SK-N-SH (cell line): ENCODE measurements at regions not wholly inside any gene's neighbourhood (a gene's known extent, or its start where the extent isn't known, plus 50 kb on each side); places are given as distances from the start of the nearest gene placed in this dataset.

Source experiments
- CTCF ChIA-PET: fragments of 300-600, 350-600 bp; formaldehyde crosslinking; extraction: SDS; loops from one replicate; lab custom pipeline; 2021; lab: Yijun Ruan, JAX
- POLR2A ChIA-PET: fragments of 350-600 bp; sonication (Branson Sonifier 250); formaldehyde crosslinking; extraction: SDS; loops from one replicate; lab custom pipeline; 2020; ENCODE audit warnings: antibody characterized with exemption, inconsistent platforms; lab: Yijun Ruan, JAX
- DNase-seq: peaks from one replicate; pipeline ENCODE4 v3.0.0; 2012
- H2AFZ ChIP-seq: fragments of 200-600 bp; sonication (generic); 2 replicates; pipeline ENCODE4 v1.8.1; 2016; ENCODE audit warnings: antibody characterized with exemption, mild to moderate bottlenecking, low read depth
- H3F3A ChIP-seq: fragments of 200-600 bp; sonication (generic); replicated peaks from 2 replicates; pipeline ENCODE3; 2016; ENCODE audit warnings: antibody characterized with exemption, mild to moderate bottlenecking; ENCODE audit not compliant: insufficient read depth
- H3K27ac ChIP-seq, 2 experiments: fragments of 200-500 bp in 1 of 2; fragments of 200-600 bp in 1 of 2; sonication (Bioruptor generic) in 1 of 2; sonication (generic), shearing (Covaris generic) in 1 of 2; 2 replicates each; pipeline versions ENCODE4 v1.5.1 to v1.6.1; 2014 to 2016; ENCODE audit warnings: low read depth in 2 of 2, inconsistent platforms in 1 of 2, low read length in 1 of 2, mild to moderate bottlenecking in 1 of 2, mixed read lengths in 1 of 2
- H3K27me3 ChIP-seq: fragments of 200-600 bp; sonication (generic), shearing (Covaris generic); 2 replicates; pipeline ENCODE4 v1.6.1; 2016; ENCODE audit warnings: mixed run types; ENCODE audit not compliant: insufficient read depth
- H3K36me3 ChIP-seq, 2 experiments: fragments of 200-500 bp in 1 of 2; fragments of 200-600 bp in 1 of 2; sonication (Bioruptor generic) in 1 of 2; sonication (generic) in 1 of 2; replicated peaks in 1 of 2; 2 replicates each; pipeline versions ENCODE3 to v1.5.1; 2014 to 2016; ENCODE audit warnings: low read length in 1 of 2, mild to moderate bottlenecking in 1 of 2; ENCODE audit not compliant: insufficient read depth in 2 of 2, control insufficient read depth in 1 of 2
- H3K4me1 ChIP-seq, 2 experiments: fragments of 200-500 bp in 1 of 2; fragments of 200-600 bp in 1 of 2; sonication (Bioruptor generic) in 1 of 2; sonication (generic), shearing (Covaris generic) in 1 of 2; 2 replicates each; pipeline versions ENCODE4 v1.5.1 to v1.6.1; 2014 to 2016; ENCODE audit warnings: low read depth in 1 of 2, low read length in 1 of 2, mixed run types in 1 of 2; ENCODE audit not compliant: insufficient read depth in 2 of 2, control insufficient read depth in 1 of 2
- H3K4me2 ChIP-seq: fragments of 200-600 bp; sonication (generic), shearing (Covaris generic); 2 replicates; pipeline ENCODE4 v1.6.1; 2017; ENCODE audit warnings: mixed run types
- H3K4me3 ChIP-seq, 2 experiments: fragments of 200-500 bp in 1 of 2; fragments of 200-600 bp in 1 of 2; sonication (Bioruptor generic) in 1 of 2; sonication (generic), shearing (Covaris generic) in 1 of 2; 2 replicates each; pipeline versions ENCODE4 v1.5.1 to v1.8.1; 2014 to 2016; ENCODE audit warnings: low read depth in 2 of 2, inconsistent platforms in 1 of 2, low read length in 1 of 2, mild to moderate bottlenecking in 1 of 2, mixed read lengths in 1 of 2, moderate library complexity in 1 of 2
- H3K79me2 ChIP-seq: fragments of 200-600 bp; sonication (generic); 2 replicates; pipeline ENCODE4 v1.8.1; 2017; ENCODE audit warnings: mild to moderate bottlenecking; ENCODE audit not compliant: insufficient read depth
- H3K9ac ChIP-seq: fragments of 200-600 bp; sonication (generic); 2 replicates; pipeline ENCODE4 v1.6.1; 2017; ENCODE audit warnings: mixed run types
- H3K9me2 ChIP-seq: fragments of 200-600 bp; sonication (generic); 2 replicates; pipeline ENCODE4 v1.6.1; 2017; ENCODE audit warnings: mixed run types
- H3K9me3 ChIP-seq: fragments of 200-600 bp; sonication (generic); 2 replicates; pipeline ENCODE4 v1.6.1; 2017; ENCODE audit warnings: mixed run types, mild to moderate bottlenecking, moderate library complexity
- H4K20me1 ChIP-seq: fragments of 200-600 bp; sonication (generic); 2 replicates; pipeline ENCODE4 v1.6.1; 2017; ENCODE audit warnings: mild to moderate bottlenecking, mixed run types; ENCODE audit not compliant: insufficient read depth
- ELF1 ChIP-seq: IDR thresholded peaks from 2 replicates; pipeline ENCODE4 v1.4.0; 2012
- EP300 ChIP-seq, 2 experiments: IDR thresholded peaks; 2 replicates each; pipeline versions ENCODE4 v1.4.0 to v1.6.1; 2012; ENCODE audit warnings: borderline replicate concordance in 1 of 2, low read depth in 1 of 2, low read length in 1 of 2
- FOSL2 ChIP-seq: IDR thresholded peaks from 2 replicates; pipeline ENCODE4 v1.4.0; 2012; ENCODE audit warnings: low read depth, mild to moderate bottlenecking, moderate library complexity, borderline replicate concordance
- FOXJ3 ChIP-seq: sonication (generic); formaldehyde crosslinking; IDR thresholded peaks from 2 replicates; pipeline ENCODE4 v1.5.1; 2020; ENCODE audit warnings: mild to moderate bottlenecking, missing genetic modification reagents
- GABPA ChIP-seq: IDR thresholded peaks from 2 replicates; pipeline ENCODE4 v1.4.0; 2012; ENCODE audit warnings: low read depth, mild to moderate bottlenecking
- GATA2 ChIP-seq: sonication (generic); formaldehyde crosslinking; IDR thresholded peaks from 2 replicates; pipeline ENCODE4 v1.5.0; 2020; ENCODE audit warnings: mild to moderate bottlenecking, missing genetic modification reagents
- MXI1 ChIP-seq: IDR thresholded peaks from 2 replicates; pipeline ENCODE4 v1.6.1; 2012; ENCODE audit warnings: mild to moderate bottlenecking, low read depth, low read length, improper control_type of control experiment
- RCOR1 ChIP-seq: fragments of 150-350 bp; IDR thresholded peaks from 2 replicates; pipeline ENCODE4 v1.6.1; 2017; ENCODE audit warnings: antibody characterized with exemption, low read length
- RFX5 ChIP-seq: IDR thresholded peaks from 2 replicates; pipeline ENCODE4 v1.6.1; 2012; ENCODE audit warnings: mild to moderate bottlenecking, improper control_type of control experiment, low read length
- RXRA ChIP-seq: IDR thresholded peaks from 2 replicates; pipeline ENCODE4 v1.4.0; 2012; ENCODE audit warnings: low read depth, mild to moderate bottlenecking, borderline replicate concordance
- SMC3 ChIP-seq: IDR thresholded peaks from 2 replicates; pipeline ENCODE4 v1.6.1; 2012; ENCODE audit warnings: low read depth, low read length, improper control_type of control experiment
- WGBS: methylation state at CpG from one replicate; pipeline ENCODE4 v1.1.6; 2017; ENCODE audit warnings: low lambda C conversion rate; 5-methylcytosine and 5-hydroxymethylcytosine counted together
- TF ChIP-seq, protein P1 (sequence below): fragments of 150-350 bp; IDR thresholded peaks from 2 replicates; pipeline ENCODE4 v1.6.1; 2017; ENCODE audit warnings: antibody characterized with exemption, low read length, low read depth, borderline replicate concordance
- TF ChIP-seq, protein P2 (sequence below): IDR thresholded peaks from 2 replicates; pipeline ENCODE4; 2012
- TF ChIP-seq, protein P3 (sequence below): fragments of 200-600 bp; sonication (generic); IDR thresholded peaks from 2 replicates; pipeline ENCODE4 v1.6.1; 2017; ENCODE audit warnings: antibody characterized with exemption, mild to moderate bottlenecking, moderate library complexity

DNA sequence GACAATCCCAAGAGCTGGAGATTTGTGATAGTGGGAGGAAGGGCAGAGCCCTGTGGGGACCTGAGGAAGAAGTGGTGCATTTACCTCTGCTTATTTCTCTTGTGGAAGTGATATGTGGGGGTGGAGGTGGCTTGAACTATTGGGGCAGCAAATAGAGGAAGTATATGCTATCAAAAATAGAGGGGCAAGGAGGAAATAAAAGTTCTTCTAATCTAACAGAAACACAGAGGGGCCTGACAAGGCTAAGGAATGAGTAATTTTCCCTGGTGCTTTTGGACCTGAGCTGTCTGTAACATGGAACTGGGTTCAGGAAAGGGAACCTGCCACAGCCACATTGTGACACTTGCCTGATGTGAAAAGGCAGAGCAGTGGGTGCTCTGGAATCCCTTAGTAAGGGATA, 378.6 kb upstream of the KLF4 start:
- H3K4me3 ChIP-seq, result no peak overlapping the region
- no peaks in the 10 kb centered on the region for H3K36me3 ChIP-seq
- ChIA-PET POLR2A (no interaction called here), CTCF (interaction anchor here (0.6 kb wide), 1 partner anchor 1169 kb away, joined by 3 read pairs; no protein-coding TSS in a partner anchor)
- H3F3A ChIP-seq, result no peaks in the 10 kb centered on the region
- H3K9ac ChIP-seq, result no peak overlapping the region
- H3K27me3 ChIP-seq, result peaks cover 4% of the 10 kb centered on the region; the same call in 1 of the 2 replicates
- H3K9me3 ChIP-seq, result no peaks in the 10 kb centered on the region
- no peaks in the 10 kb centered on the region for H3K9me2 ChIP-seq
- TF ChIP-seq, protein P1, sequence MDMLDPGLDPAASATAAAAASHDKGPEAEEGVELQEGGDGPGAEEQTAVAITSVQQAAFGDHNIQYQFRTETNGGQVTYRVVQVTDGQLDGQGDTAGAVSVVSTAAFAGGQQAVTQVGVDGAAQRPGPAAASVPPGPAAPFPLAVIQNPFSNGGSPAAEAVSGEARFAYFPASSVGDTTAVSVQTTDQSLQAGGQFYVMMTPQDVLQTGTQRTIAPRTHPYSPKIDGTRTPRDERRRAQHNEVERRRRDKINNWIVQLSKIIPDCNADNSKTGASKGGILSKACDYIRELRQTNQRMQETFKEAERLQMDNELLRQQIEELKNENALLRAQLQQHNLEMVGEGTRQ, result no peak
- TF ChIP-seq MXI1 (no peak), EP300 (IDR thresholded peaks at IDR 0.05; ENCODE audit: borderline replicate concordance in 1 of 2, low read depth in 1 of 2, low read length in 1 of 2) (no peak), ELF1 (no peak), RXRA (no peak), RFX5 (no peak)
- TF ChIP-seq, protein P2, sequence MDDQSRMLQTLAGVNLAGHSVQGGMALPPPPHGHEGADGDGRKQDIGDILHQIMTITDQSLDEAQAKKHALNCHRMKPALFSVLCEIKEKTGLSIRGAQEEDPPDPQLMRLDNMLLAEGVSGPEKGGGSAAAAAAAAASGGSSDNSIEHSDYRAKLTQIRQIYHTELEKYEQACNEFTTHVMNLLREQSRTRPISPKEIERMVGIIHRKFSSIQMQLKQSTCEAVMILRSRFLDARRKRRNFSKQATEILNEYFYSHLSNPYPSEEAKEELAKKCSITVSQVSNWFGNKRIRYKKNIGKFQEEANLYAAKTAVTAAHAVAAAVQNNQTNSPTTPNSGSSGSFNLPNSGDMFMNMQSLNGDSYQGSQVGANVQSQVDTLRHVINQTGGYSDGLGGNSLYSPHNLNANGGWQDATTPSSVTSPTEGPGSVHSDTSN, result no peak
- H4K20me1 ChIP-seq, result no peaks in the 10 kb centered on the region
- H2AFZ ChIP-seq, result no peak overlapping the region
- H3K4me2 ChIP-seq, result no peak overlapping the region
- no peaks in the 10 kb centered on the region for H3K4me1 ChIP-seq
- H3K79me2 ChIP-seq, result no peaks in the 10 kb centered on the region
- no peak overlapping the region for H3K27ac ChIP-seq
- DNase-seq, result no peak

DNA sequence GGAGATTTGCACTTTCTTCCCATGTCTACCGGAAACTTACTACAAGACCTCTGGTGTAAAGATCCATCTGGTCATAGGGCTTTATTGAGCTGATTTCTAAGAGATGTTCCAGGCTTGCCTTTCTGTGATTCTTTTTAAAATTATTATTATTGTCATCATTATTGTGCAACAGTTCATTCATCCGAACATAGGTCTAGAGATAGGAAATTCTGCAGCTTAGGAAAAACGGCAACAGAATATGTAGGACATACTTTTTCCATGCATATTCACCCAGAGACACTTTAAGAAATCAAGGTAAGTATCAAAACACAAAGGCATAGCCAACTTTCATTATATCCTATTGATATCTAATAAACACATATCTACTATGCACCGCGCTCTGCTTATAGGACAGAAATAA, 378.2 kb upstream of the KLF4 start:
- CTCF ChIA-PET, result interaction anchor here (0.6 kb wide), 1 partner anchor 1169 kb away, joined by 3 read pairs; no protein-coding TSS in a partner anchor
- H3K27me3 ChIP-seq, result peaks cover 4% of the 10 kb centered on the region; the same call in 1 of the 2 replicates
- H3K79me2 ChIP-seq, result no peaks in the 10 kb centered on the region
- WGBS, result 47% methylated on average over 5 of the region's 5 CpGs
- H3F3A ChIP-seq, result no peaks in the 10 kb centered on the region
- H4K20me1 ChIP-seq, result no peaks in the 10 kb centered on the region
- H3K9ac ChIP-seq, result no peak overlapping the region
- no peak overlapping the region for H3K27ac ChIP-seq
- no peaks in the 10 kb centered on the region for H3K4me1 ChIP-seq
- H2AFZ ChIP-seq, result no peak overlapping the region
- H3K36me3 ChIP-seq, result no peaks in the 10 kb centered on the region
- H3K9me3 ChIP-seq, result no peaks in the 10 kb centered on the region
- no peak overlapping the region for H3K4me2 ChIP-seq
- H3K4me3 ChIP-seq, result no peak overlapping the region
- H3K9me2 ChIP-seq, result no peaks in the 10 kb centered on the region
- DNase-seq, result no peak
- TF ChIP-seq FOSL2, result no peak
- TF ChIP-seq, protein P2, result no peak
- TF ChIP-seq, protein P3, sequence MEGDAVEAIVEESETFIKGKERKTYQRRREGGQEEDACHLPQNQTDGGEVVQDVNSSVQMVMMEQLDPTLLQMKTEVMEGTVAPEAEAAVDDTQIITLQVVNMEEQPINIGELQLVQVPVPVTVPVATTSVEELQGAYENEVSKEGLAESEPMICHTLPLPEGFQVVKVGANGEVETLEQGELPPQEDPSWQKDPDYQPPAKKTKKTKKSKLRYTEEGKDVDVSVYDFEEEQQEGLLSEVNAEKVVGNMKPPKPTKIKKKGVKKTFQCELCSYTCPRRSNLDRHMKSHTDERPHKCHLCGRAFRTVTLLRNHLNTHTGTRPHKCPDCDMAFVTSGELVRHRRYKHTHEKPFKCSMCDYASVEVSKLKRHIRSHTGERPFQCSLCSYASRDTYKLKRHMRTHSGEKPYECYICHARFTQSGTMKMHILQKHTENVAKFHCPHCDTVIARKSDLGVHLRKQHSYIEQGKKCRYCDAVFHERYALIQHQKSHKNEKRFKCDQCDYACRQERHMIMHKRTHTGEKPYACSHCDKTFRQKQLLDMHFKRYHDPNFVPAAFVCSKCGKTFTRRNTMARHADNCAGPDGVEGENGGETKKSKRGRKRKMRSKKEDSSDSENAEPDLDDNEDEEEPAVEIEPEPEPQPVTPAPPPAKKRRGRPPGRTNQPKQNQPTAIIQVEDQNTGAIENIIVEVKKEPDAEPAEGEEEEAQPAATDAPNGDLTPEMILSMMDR, result no peak
- TF ChIP-seq SMC3, result no peak
- no peak for TF ChIP-seq GATA2 (CRISPR knock-in tag)
- TF ChIP-seq GABPA, result no peak
- TF ChIP-seq RCOR1, result no peak
- TF ChIP-seq FOXJ3, result no peak
- POLR2A ChIA-PET, result no interaction called here
